Fibroblast of the aortic adventitia (primary cell): ENCODE measurements at regions not wholly inside any gene's neighbourhood (a gene's known extent, or its start where the extent isn't known, plus 50 kb on each side); places are given as distances from the start of the nearest gene placed in this dataset.

Source experiments
- DNase-seq: peaks from one replicate; pipeline ENCODE4 v3.0.0-alpha.2; 2010; ENCODE audit warnings: low read depth
- H3K4me3 ChIP-seq: 2 replicates; pipeline ENCODE4 v1.5.1; 2011; ENCODE audit warnings: low read depth, mild to moderate bottlenecking, control low read depth, low read length, moderate library complexity
- TF ChIP-seq, protein P1 (sequence below): IDR thresholded peaks from 2 replicates; pipeline ENCODE4 v1.5.1; 2011; ENCODE audit warnings: mild to moderate bottlenecking, low read length, control low read depth, inconsistent platforms; ENCODE audit not compliant: insufficient read depth

DNA sequence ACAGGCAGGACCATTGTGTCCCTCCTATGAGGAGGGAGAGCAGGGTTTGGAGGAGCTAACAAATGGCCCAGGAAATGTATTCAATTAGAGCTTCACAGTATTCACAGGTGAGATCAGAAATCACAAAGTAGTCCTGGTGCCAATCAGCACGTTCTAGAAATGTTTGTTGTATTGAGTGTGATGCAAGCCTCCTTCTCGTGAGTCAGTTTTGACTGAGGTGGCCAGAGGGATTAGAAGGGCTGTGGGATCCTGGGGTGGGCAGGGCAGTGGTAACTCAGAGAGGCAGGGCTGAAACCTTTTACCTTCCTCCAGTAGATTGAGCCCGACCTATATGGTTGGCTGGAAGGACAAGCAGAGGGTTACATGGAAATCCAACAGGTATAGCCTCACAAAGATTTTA lies 95.0 kb downstream of the BOD1L2 start:
- TF ChIP-seq, protein P1, sequence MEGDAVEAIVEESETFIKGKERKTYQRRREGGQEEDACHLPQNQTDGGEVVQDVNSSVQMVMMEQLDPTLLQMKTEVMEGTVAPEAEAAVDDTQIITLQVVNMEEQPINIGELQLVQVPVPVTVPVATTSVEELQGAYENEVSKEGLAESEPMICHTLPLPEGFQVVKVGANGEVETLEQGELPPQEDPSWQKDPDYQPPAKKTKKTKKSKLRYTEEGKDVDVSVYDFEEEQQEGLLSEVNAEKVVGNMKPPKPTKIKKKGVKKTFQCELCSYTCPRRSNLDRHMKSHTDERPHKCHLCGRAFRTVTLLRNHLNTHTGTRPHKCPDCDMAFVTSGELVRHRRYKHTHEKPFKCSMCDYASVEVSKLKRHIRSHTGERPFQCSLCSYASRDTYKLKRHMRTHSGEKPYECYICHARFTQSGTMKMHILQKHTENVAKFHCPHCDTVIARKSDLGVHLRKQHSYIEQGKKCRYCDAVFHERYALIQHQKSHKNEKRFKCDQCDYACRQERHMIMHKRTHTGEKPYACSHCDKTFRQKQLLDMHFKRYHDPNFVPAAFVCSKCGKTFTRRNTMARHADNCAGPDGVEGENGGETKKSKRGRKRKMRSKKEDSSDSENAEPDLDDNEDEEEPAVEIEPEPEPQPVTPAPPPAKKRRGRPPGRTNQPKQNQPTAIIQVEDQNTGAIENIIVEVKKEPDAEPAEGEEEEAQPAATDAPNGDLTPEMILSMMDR = no peak
- DNase-seq = no peak
- H3K4me3 ChIP-seq = no peak overlapping the region

DNA sequence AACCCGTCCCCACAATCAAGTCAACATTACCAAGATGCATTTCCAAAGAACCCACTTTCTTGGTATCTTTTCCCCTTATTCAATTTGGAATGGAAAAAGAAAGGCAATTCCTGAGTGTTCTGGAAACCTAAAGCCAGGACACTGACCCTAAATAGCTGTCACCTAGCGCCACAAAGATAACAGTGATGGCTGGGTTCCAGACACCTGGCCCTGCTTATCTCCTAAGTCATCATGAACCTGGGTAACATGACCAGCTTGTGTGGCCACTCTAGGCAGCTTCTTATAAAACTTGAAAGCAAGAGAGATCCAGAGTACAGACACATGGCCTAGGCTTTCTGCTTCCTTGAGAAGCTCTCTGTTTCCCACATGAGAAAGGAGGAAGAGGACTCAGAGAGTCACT lies 95.4 kb downstream of the BOD1L2 start:
- no peak overlapping the region for H3K4me3 ChIP-seq
- DNase-seq = no peak
- TF ChIP-seq, protein P1 = no peak

DNA sequence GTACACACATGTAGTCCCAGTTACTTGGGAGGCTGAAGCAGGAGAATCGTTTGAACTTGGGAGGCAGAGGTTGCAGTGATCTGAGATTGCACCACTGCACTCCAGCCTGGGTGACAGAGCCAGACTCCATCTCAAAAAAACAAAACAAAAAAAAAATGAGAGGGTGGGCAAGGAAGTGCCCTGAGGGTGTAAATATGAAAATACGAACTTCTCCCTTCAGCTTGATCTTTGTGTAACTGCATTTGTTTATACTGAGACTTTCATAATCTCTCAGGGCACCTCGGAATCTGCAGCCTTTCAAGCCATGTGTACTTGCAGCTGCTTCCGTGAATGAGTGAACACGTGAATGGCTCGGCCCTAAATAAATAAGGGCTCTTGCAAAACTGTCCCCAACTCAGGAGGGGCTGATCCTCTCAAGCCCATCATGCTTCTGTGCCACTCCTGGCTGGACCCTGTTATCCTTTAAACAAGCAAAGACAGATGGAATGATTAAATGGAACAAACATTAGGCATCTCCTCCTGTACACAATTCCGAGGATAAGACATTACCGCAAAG lies 96.8 kb downstream of the BOD1L2 start:
- no peak for DNase-seq
- TF ChIP-seq, protein P1 = no peak
- H3K4me3 ChIP-seq = no peak overlapping the region

DNA sequence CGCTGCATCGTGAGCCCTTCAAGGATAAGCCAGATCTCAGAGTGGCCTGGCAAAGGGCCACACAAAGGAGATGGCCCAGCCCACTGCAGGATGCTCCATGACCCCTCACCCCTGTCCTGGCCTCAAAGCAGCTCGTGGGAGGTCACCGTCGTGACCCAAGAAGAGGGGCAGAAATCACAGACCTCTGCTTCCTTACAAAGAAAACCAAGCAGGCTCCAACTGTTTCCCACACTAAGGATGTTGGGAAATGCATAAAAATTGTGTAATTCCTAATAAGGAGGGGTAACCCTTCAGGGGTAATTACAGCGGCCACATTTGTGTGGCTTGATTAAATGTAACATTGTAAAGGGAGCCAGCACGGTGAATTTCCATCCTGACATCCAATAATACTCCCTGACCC lies 102.3 kb downstream of the BOD1L2 start:
- no peak overlapping the region for H3K4me3 ChIP-seq
- no peak for DNase-seq
- TF ChIP-seq, protein P1 = no peak

DNA sequence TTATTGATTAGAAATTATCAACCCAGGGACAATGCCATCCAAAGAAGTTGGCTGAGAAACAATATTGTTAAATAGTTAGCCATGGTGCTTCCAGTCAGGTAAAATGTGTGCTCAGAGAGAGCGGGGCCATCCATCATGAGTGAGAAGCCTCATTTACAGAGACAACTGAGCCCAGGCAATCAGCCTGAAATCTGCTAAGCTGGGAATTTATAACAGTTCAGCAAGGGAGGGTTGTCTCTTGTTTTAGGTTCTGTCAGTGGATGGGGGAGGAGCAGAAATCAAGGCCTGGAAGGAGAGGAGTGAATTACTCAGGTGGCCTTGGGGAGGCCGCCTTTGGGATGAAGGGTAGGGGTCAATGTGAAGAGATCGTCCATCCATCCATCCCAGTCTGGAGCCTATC lies 102.5 kb upstream of the ST8SIA3 start:
- DNase-seq = no peak
- no peak overlapping the region for H3K4me3 ChIP-seq
- TF ChIP-seq, protein P1 = no peak

DNA sequence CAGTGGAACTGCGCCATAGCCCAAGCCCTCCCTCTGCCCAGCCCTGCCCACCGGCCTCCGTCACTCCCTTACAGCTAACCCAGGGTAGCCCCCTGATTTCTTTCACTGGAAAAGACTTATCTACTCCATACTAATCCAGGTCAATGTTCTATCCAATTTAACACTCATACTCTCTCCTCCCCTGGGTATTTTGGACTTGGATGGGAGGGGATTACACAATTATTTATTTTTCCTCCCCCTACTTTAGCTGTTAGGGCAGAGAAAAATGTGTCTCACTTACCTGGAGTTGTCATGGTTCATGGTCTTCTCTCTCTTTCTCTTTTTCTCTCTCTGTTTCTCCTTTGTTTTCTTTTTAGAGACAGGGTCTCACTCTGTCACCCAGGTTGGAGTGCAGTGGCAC lies 100.6 kb upstream of the ST8SIA3 start:
- DNase-seq = no peak
- no peak overlapping the region for H3K4me3 ChIP-seq
- TF ChIP-seq, protein P1 = no peak

DNA sequence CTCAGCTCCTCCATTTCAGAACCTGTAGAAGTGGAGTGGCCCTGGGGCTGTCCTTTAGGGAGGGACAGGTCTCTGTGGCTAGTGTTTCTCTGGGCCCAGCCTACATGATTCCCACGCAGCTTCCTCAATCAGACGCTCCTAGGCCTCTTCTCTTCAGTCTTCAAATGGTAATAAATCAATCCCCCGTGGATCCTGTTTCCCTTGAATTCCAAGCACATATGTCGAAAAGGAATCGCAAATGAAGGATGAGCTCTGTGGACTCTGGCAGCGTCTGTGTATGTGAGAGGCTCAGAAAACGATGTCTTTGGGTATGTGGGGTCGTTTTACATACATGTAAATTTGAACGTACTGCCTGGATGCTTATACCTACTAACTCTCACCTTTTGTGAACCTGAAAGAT lies 98.5 kb upstream of the ST8SIA3 start:
- TF ChIP-seq, protein P1 = no peak
- DNase-seq = no peak
- no peak overlapping the region for H3K4me3 ChIP-seq
